ENCODE measurements at regions not wholly inside any gene's neighbourhood (a gene's known extent, or its start where the extent isn't known, plus 50 kb on each side); places are given as distances from the start of the nearest gene placed in this dataset.

GRCh38 chr5:147055850-147056566 is 177.5 kb upstream of the PPP2R2B start:
- no peak for DNase-seq (ENCODE audit: low read depth)
- no peak for TF ChIP-seq CTCF (IDR thresholded peaks at IDR 0.05; ENCODE audit: insufficient read depth, low read depth, low read length)
- no peak overlapping the region for H3K4me3 ChIP-seq (ENCODE audit: low read depth, low read length)

- DNase-seq (ENCODE audit: low read depth) = no peak
- no peak overlapping the region for H3K4me3 ChIP-seq (ENCODE audit: low read depth, low read length)
- TF ChIP-seq CTCF (IDR thresholded peaks at IDR 0.05; ENCODE audit: insufficient read depth, low read depth, low read length) = no peak
These were observed 177.8 kb upstream of the STK32A start for GRCh38 chr5:147057051-147057450.

- no peak for DNase-seq (ENCODE audit: low read depth)
- TF ChIP-seq CTCF (IDR thresholded peaks at IDR 0.05; ENCODE audit: insufficient read depth, low read depth, low read length) = no peak
These were observed 173.4 kb upstream of the STK32A start for GRCh38 chr5:147061431-147061830.

GRCh38 chr5:147062427-147062826 is 172.4 kb upstream of the STK32A start:
- no peak for DNase-seq (ENCODE audit: low read depth)
- TF ChIP-seq CTCF (IDR thresholded peaks at IDR 0.05; ENCODE audit: insufficient read depth, low read depth, low read length) = no peak
- no peak overlapping the region for H3K4me3 ChIP-seq (ENCODE audit: low read depth, low read length)

More at GRCh38 chr5:147061431-147061830, 173.4 kb upstream of the STK32A start:
- no peak overlapping the region for H3K4me3 ChIP-seq (ENCODE audit: low read depth, low read length)

GRCh38 chr5:147063943-147064342 is 170.9 kb upstream of the STK32A start:
- no peak for DNase-seq (ENCODE audit: low read depth)
- no peak for TF ChIP-seq CTCF (IDR thresholded peaks at IDR 0.05; ENCODE audit: insufficient read depth, low read depth, low read length)
- no peak overlapping the region for H3K4me3 ChIP-seq (ENCODE audit: low read depth, low read length)

- no peak for DNase-seq (ENCODE audit: low read depth)
- TF ChIP-seq CTCF (IDR thresholded peaks at IDR 0.05; ENCODE audit: insufficient read depth, low read depth, low read length) = no peak
- no peak overlapping the region for H3K4me3 ChIP-seq (ENCODE audit: low read depth, low read length)
These were observed 169.8 kb upstream of the STK32A start for GRCh38 chr5:147065071-147065470.

- no peak overlapping the region for H3K4me3 ChIP-seq (ENCODE audit: low read depth, low read length)
- TF ChIP-seq CTCF (IDR thresholded peaks at IDR 0.05; ENCODE audit: insufficient read depth, low read depth, low read length) = no peak
- DNase-seq (ENCODE audit: low read depth) = no peak
These were observed 165.8 kb upstream of the STK32A start for GRCh38 chr5:147068998-147069397.
